ENCODE measurements at regions not wholly inside any gene's neighbourhood (a gene's known extent, or its start where the extent isn't known, plus 50 kb on each side); places are given as distances from the start of the nearest gene placed in this dataset.

GRCh38 chr3:144053121-144053520 lies 81.5 kb downstream of the DIPK2A start:
- Mint-ChIP-seq H3K27me3 (ENCODE audit: low read depth) (peaks cover 10% of the 10 kb centered on the region), H3K4me1 (ENCODE audit: low read depth) (no peaks in the 10 kb centered on the region), H3K4me3 (no peak overlapping the region), H3K36me3 (ENCODE audit: low read depth) (no peaks in the 10 kb centered on the region), H3K27ac (no peak overlapping the region), H3K9me3 (no peaks in the 10 kb centered on the region)

- H3K4me1 Mint-ChIP-seq (ENCODE audit: low read depth), result no peaks in the 10 kb centered on the region
- peaks cover 9% of the 10 kb centered on the region for H3K27me3 Mint-ChIP-seq (ENCODE audit: low read depth)
- H3K9me3 Mint-ChIP-seq, result no peaks in the 10 kb centered on the region
- no peaks in the 10 kb centered on the region for H3K36me3 Mint-ChIP-seq (ENCODE audit: low read depth)
- no peak overlapping the region for H3K27ac Mint-ChIP-seq
- H3K4me3 Mint-ChIP-seq, result no peak overlapping the region
Observed at GRCh38 chr3:144054766-144055165, 83.1 kb downstream of the DIPK2A start.

GRCh38 chr3:144055604-144056003 lies 84.0 kb downstream of the DIPK2A start:
- H3K27me3 Mint-ChIP-seq (ENCODE audit: low read depth), result peaks cover 8% of the 10 kb centered on the region
- H3K9me3 Mint-ChIP-seq, result no peaks in the 10 kb centered on the region
- no peaks in the 10 kb centered on the region for H3K36me3 Mint-ChIP-seq (ENCODE audit: low read depth)
- H3K4me1 Mint-ChIP-seq (ENCODE audit: low read depth), result no peaks in the 10 kb centered on the region
- H3K27ac Mint-ChIP-seq, result no peak overlapping the region
- no peak overlapping the region for H3K4me3 Mint-ChIP-seq

- Mint-ChIP-seq H3K36me3 (ENCODE audit: low read depth) (no peaks in the 10 kb centered on the region), H3K4me3 (no peak overlapping the region), H3K9me3 (no peaks in the 10 kb centered on the region), H3K27me3 (ENCODE audit: low read depth) (peaks cover 4% of the 10 kb centered on the region), H3K27ac (no peak overlapping the region), H3K4me1 (ENCODE audit: low read depth) (no peaks in the 10 kb centered on the region)
Observed at GRCh38 chr3:144058713-144059112, 87.1 kb downstream of the DIPK2A start.

- Mint-ChIP-seq H3K4me3 (no peak overlapping the region), H3K27me3 (ENCODE audit: low read depth) (peaks cover 4% of the 10 kb centered on the region), H3K27ac (no peak overlapping the region), H3K4me1 (ENCODE audit: low read depth) (no peaks in the 10 kb centered on the region), H3K36me3 (ENCODE audit: low read depth) (no peaks in the 10 kb centered on the region), H3K9me3 (no peaks in the 10 kb centered on the region)
Observed at GRCh38 chr3:144059481-144059880, 87.9 kb downstream of the DIPK2A start.

- Mint-ChIP-seq H3K4me3 (no peak overlapping the region), H3K27ac (no peak overlapping the region), H3K9me3 (no peaks in the 10 kb centered on the region), H3K27me3 (ENCODE audit: low read depth) (peaks cover 4% of the 10 kb centered on the region), H3K4me1 (ENCODE audit: low read depth) (no peaks in the 10 kb centered on the region), H3K36me3 (ENCODE audit: low read depth) (no peaks in the 10 kb centered on the region)
Observed at GRCh38 chr3:144060881-144061280, 89.3 kb downstream of the DIPK2A start.

GRCh38 chr3:144063306-144063705 lies 91.7 kb downstream of the DIPK2A start:
- Mint-ChIP-seq H3K4me3 (no peak overlapping the region), H3K27ac (no peak overlapping the region), H3K4me1 (ENCODE audit: low read depth) (no peaks in the 10 kb centered on the region), H3K36me3 (ENCODE audit: low read depth) (no peaks in the 10 kb centered on the region), H3K9me3 (no peaks in the 10 kb centered on the region), H3K27me3 (ENCODE audit: low read depth) (peaks cover 1% of the 10 kb centered on the region)

- Mint-ChIP-seq H3K36me3 (ENCODE audit: low read depth) (no peaks in the 10 kb centered on the region), H3K27ac (no peak overlapping the region), H3K4me3 (no peak overlapping the region), H3K9me3 (peaks cover 14% of the 10 kb centered on the region), H3K27me3 (ENCODE audit: low read depth) (no peaks in the 10 kb centered on the region), H3K4me1 (ENCODE audit: low read depth) (no peaks in the 10 kb centered on the region)
Observed at GRCh38 chr3:144067059-144067458, 95.4 kb downstream of the DIPK2A start.

GRCh38 chr3:144073698-144074097 lies 102.1 kb downstream of the DIPK2A start:
- H3K36me3 Mint-ChIP-seq (ENCODE audit: low read depth), result no peaks in the 10 kb centered on the region
- H3K4me1 Mint-ChIP-seq (ENCODE audit: low read depth), result no peaks in the 10 kb centered on the region
- no peak overlapping the region for H3K27ac Mint-ChIP-seq
- no peaks in the 10 kb centered on the region for H3K27me3 Mint-ChIP-seq (ENCODE audit: low read depth)
- H3K9me3 Mint-ChIP-seq, result peaks cover 27% of the 10 kb centered on the region
- H3K4me3 Mint-ChIP-seq, result no peak overlapping the region

- no peak overlapping the region for H3K27ac Mint-ChIP-seq
- no peak overlapping the region for H3K4me3 Mint-ChIP-seq
- H3K36me3 Mint-ChIP-seq (ENCODE audit: low read depth), result no peaks in the 10 kb centered on the region
- no peaks in the 10 kb centered on the region for H3K9me3 Mint-ChIP-seq
- no peaks in the 10 kb centered on the region for H3K4me1 Mint-ChIP-seq (ENCODE audit: low read depth)
- no peaks in the 10 kb centered on the region for H3K27me3 Mint-ChIP-seq (ENCODE audit: low read depth)
Observed at GRCh38 chr3:144079634-144080033, 108.0 kb downstream of the DIPK2A start.

- Mint-ChIP-seq H3K27me3 (ENCODE audit: low read depth) (no peaks in the 10 kb centered on the region), H3K27ac (no peak overlapping the region), H3K36me3 (ENCODE audit: low read depth) (no peaks in the 10 kb centered on the region), H3K4me3 (no peak overlapping the region), H3K9me3 (no peaks in the 10 kb centered on the region), H3K4me1 (ENCODE audit: low read depth) (no peaks in the 10 kb centered on the region)
Observed at GRCh38 chr3:144084929-144085328, 113.3 kb downstream of the DIPK2A start.

- H3K27ac Mint-ChIP-seq, result no peak overlapping the region
- no peak overlapping the region for H3K4me3 Mint-ChIP-seq
Observed at GRCh38 chr3:144085964-144086363, 114.3 kb downstream of the DIPK2A start.

GRCh38 chr3:144096016-144096415 lies 124.4 kb downstream of the DIPK2A start:
- H3K4me1 Mint-ChIP-seq (ENCODE audit: low read depth), result no peaks in the 10 kb centered on the region
- no peak overlapping the region for H3K27ac Mint-ChIP-seq
- H3K9me3 Mint-ChIP-seq, result no peaks in the 10 kb centered on the region
- no peak overlapping the region for H3K4me3 Mint-ChIP-seq
- H3K36me3 Mint-ChIP-seq (ENCODE audit: low read depth), result no peaks in the 10 kb centered on the region
- no peaks in the 10 kb centered on the region for H3K27me3 Mint-ChIP-seq (ENCODE audit: low read depth)

More at GRCh38 chr3:144085964-144086363, 114.3 kb downstream of the DIPK2A start:
- Mint-ChIP-seq H3K9me3 (no peaks in the 10 kb centered on the region), H3K27me3 (ENCODE audit: low read depth) (no peaks in the 10 kb centered on the region), H3K4me1 (ENCODE audit: low read depth) (no peaks in the 10 kb centered on the region), H3K36me3 (ENCODE audit: low read depth) (no peaks in the 10 kb centered on the region)

- no peak overlapping the region for H3K4me3 Mint-ChIP-seq
- no peaks in the 10 kb centered on the region for H3K9me3 Mint-ChIP-seq
- no peaks in the 10 kb centered on the region for H3K27me3 Mint-ChIP-seq (ENCODE audit: low read depth)
- H3K4me1 Mint-ChIP-seq (ENCODE audit: low read depth), result no peaks in the 10 kb centered on the region
- no peak overlapping the region for H3K27ac Mint-ChIP-seq
- H3K36me3 Mint-ChIP-seq (ENCODE audit: low read depth), result no peaks in the 10 kb centered on the region
Observed at GRCh38 chr3:144097163-144097562, 125.5 kb downstream of the DIPK2A start.

- Mint-ChIP-seq H3K36me3 (ENCODE audit: low read depth) (no peaks in the 10 kb centered on the region), H3K4me3 (no peak overlapping the region), H3K4me1 (ENCODE audit: low read depth) (no peaks in the 10 kb centered on the region), H3K27ac (no peak overlapping the region), H3K27me3 (ENCODE audit: low read depth) (no peaks in the 10 kb centered on the region), H3K9me3 (no peaks in the 10 kb centered on the region)
Observed at GRCh38 chr3:144098691-144099090, 127.1 kb downstream of the DIPK2A start.

GRCh38 chr3:144102421-144102820 lies 130.8 kb downstream of the DIPK2A start:
- no peaks in the 10 kb centered on the region for H3K36me3 Mint-ChIP-seq (ENCODE audit: low read depth)
- no peaks in the 10 kb centered on the region for H3K4me1 Mint-ChIP-seq (ENCODE audit: low read depth)
- no peak overlapping the region for H3K27ac Mint-ChIP-seq
- no peaks in the 10 kb centered on the region for H3K9me3 Mint-ChIP-seq
- no peaks in the 10 kb centered on the region for H3K27me3 Mint-ChIP-seq (ENCODE audit: low read depth)
- H3K4me3 Mint-ChIP-seq, result no peak overlapping the region
